ENCODE measurements at regions not wholly inside any gene's neighbourhood (a gene's known extent, or its start where the extent isn't known, plus 50 kb on each side); places are given as distances from the start of the nearest gene placed in this dataset.

DNA sequence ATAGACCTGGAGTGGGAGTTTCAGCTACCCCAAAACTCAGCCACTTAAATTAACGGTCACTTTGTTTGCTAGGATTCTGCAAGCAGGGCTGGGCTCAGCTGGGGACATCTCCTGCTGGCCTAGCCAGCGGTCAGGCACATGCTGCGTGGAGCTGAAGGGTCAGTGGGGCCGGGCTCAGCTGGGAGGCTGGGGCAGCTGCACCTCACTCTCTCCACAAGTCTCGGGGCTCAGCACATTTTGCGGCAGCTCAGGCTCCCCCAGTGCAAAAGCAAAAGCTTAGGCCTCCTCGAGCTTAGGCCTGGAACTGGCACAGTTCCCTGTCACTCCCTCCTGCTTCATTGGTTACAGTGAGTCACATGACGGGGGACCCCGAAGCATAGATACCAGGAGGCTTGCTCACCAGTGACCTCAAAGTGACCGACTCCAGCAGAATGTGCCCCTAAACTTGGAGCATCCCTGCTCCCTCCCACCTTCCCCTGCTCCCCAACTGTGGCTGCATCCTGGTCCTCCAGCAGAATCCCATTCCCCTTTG, 80.6 kb upstream of the CST7 start:
- no peaks in the 10 kb centered on the region for H3K27me3 ChIP-seq (ENCODE audit: insufficient read depth, insufficient read length)
- peaks cover 7% of the 10 kb centered on the region for H3K4me1 ChIP-seq (ENCODE audit: insufficient read depth, insufficient read length)
- H3K36me3 ChIP-seq (ENCODE audit: insufficient read depth, insufficient read length, low read length), result no peaks in the 10 kb centered on the region
- peaks cover 22% of the 10 kb centered on the region; the same call in 1 of the 2 replicates for H3K9me3 ChIP-seq (ENCODE audit: insufficient read depth, low read length)
- no peak overlapping the region for H3K4me3 ChIP-seq (ENCODE audit: insufficient read length, low read depth)
- H3K9ac ChIP-seq (ENCODE audit: insufficient read length, low read depth), result no peak overlapping the region
- TF ChIP-seq YY1 (IDR thresholded peaks at IDR 0.05; ENCODE audit: insufficient read depth, insufficient read length) (no peak), ZNF274 (IDR thresholded peaks at IDR 0.05; ENCODE audit: low read depth, low read length) (no peak), SUZ12 (IDR thresholded peaks at IDR 0.05; ENCODE audit: extremely low read depth, insufficient read depth, insufficient read length) (no peak)
- DNase-seq (ENCODE audit: low read depth, low spot score), result no peak

DNA sequence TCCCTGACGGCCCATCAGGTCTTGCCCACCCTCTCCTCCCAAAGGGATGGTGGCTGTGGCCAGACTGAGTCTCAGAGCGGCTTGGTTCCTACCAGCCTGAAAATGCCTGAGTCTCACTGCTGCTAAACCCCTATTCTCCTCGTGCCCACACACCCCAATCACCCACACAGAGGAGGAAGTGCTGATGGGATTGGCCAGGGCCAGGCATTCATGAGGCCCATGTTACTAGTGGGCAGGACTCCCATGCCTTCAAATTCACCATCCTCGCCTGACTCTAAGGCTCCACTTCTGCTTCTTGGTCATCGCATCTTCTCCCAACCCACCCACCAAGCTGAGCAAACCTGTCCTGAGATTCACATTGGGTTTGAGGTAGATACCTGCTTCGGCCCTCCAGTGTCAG, 80.1 kb upstream of the CST7 start:
- H3K9me3 ChIP-seq (ENCODE audit: insufficient read depth, low read length), result peaks cover 22% of the 10 kb centered on the region; the same call in 1 of the 2 replicates
- H3K36me3 ChIP-seq (ENCODE audit: insufficient read depth, insufficient read length, low read length), result no peaks in the 10 kb centered on the region
- TF ChIP-seq ZNF274 (IDR thresholded peaks at IDR 0.05; ENCODE audit: low read depth, low read length), result no peak
- TF ChIP-seq YY1 (IDR thresholded peaks at IDR 0.05; ENCODE audit: insufficient read depth, insufficient read length), result no peak
- TF ChIP-seq SUZ12 (IDR thresholded peaks at IDR 0.05; ENCODE audit: extremely low read depth, insufficient read depth, insufficient read length), result no peak
- no peaks in the 10 kb centered on the region for H3K27me3 ChIP-seq (ENCODE audit: insufficient read depth, insufficient read length)
- H3K4me1 ChIP-seq (ENCODE audit: insufficient read depth, insufficient read length), result peaks cover 7% of the 10 kb centered on the region
- no peak for DNase-seq (ENCODE audit: low read depth, low spot score)
- no peak overlapping the region for H3K9ac ChIP-seq (ENCODE audit: insufficient read length, low read depth)
- H3K4me3 ChIP-seq (ENCODE audit: insufficient read length, low read depth), result no peak overlapping the region

DNA sequence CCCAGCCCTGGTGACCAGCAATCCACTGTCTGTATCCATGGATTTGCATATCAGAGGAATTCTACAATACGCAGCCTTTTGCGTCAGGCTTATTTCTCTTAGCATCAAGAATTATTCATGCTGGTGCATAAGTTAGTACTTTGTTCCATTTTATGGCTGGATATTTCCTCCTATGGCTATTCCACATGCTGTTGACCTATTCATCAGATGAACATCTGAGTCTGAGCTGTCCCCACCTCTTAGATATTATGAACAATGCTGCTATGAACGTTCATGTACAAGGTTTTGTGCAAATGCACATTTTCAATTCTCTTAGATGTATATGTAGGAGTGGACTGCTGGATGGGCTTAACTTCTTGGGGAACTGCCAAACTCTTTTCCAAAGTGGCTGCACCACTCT, 79.0 kb upstream of the CST7 start:
- TF ChIP-seq YY1 (IDR thresholded peaks at IDR 0.05; ENCODE audit: insufficient read depth, insufficient read length) (no peak), SUZ12 (IDR thresholded peaks at IDR 0.05; ENCODE audit: extremely low read depth, insufficient read depth, insufficient read length) (no peak), ZNF274 (IDR thresholded peaks at IDR 0.05; ENCODE audit: low read depth, low read length) (no peak)
- Histone ChIP-seq H3K9me3 (ENCODE audit: insufficient read depth, low read length) (peaks cover 14% of the 10 kb centered on the region; the same call in 1 of the 2 replicates), H3K9ac (ENCODE audit: insufficient read length, low read depth) (no peak overlapping the region), H3K36me3 (ENCODE audit: insufficient read depth, insufficient read length, low read length) (no peaks in the 10 kb centered on the region), H3K4me3 (ENCODE audit: insufficient read length, low read depth) (no peak overlapping the region), H3K27me3 (ENCODE audit: insufficient read depth, insufficient read length) (no peaks in the 10 kb centered on the region), H3K4me1 (ENCODE audit: insufficient read depth, insufficient read length) (peaks cover 7% of the 10 kb centered on the region)
- no peak for DNase-seq (ENCODE audit: low read depth, low spot score)

DNA sequence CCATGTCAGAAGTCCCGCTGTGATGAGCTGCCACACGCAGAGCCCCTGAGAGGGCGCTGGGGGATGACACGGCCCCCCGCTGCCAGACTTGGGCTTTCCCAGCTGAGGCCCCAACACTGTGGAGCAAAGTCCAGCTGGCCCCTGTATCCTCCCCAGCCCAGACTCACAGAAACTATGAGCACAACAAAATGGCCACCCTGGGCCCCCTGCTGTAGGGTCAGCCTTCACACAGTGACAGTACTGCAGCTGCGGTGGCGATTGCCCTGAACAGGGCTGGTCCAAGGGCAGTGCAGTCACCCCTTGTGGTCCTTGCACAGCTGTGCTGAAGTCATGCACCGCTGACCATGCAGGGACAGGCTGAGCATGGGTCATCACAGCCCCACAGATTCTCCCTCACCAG, 78.2 kb upstream of the CST7 start:
- H3K9me3 ChIP-seq (ENCODE audit: insufficient read depth, low read length), result peaks cover 6% of the 10 kb centered on the region; the same call in 1 of the 2 replicates
- H3K9ac ChIP-seq (ENCODE audit: insufficient read length, low read depth), result no peak overlapping the region
- H3K36me3 ChIP-seq (ENCODE audit: insufficient read depth, insufficient read length, low read length), result no peaks in the 10 kb centered on the region
- H3K4me3 ChIP-seq (ENCODE audit: insufficient read length, low read depth), result no peak overlapping the region
- no peak for DNase-seq (ENCODE audit: low read depth, low spot score)
- no peaks in the 10 kb centered on the region for H3K27me3 ChIP-seq (ENCODE audit: insufficient read depth, insufficient read length)
- TF ChIP-seq SUZ12 (IDR thresholded peaks at IDR 0.05; ENCODE audit: extremely low read depth, insufficient read depth, insufficient read length) (no peak), ZNF274 (IDR thresholded peaks at IDR 0.05; ENCODE audit: low read depth, low read length) (no peak), YY1 (IDR thresholded peaks at IDR 0.05; ENCODE audit: insufficient read depth, insufficient read length) (no peak)
- H3K4me1 ChIP-seq (ENCODE audit: insufficient read depth, insufficient read length), result peaks cover 7% of the 10 kb centered on the region

DNA sequence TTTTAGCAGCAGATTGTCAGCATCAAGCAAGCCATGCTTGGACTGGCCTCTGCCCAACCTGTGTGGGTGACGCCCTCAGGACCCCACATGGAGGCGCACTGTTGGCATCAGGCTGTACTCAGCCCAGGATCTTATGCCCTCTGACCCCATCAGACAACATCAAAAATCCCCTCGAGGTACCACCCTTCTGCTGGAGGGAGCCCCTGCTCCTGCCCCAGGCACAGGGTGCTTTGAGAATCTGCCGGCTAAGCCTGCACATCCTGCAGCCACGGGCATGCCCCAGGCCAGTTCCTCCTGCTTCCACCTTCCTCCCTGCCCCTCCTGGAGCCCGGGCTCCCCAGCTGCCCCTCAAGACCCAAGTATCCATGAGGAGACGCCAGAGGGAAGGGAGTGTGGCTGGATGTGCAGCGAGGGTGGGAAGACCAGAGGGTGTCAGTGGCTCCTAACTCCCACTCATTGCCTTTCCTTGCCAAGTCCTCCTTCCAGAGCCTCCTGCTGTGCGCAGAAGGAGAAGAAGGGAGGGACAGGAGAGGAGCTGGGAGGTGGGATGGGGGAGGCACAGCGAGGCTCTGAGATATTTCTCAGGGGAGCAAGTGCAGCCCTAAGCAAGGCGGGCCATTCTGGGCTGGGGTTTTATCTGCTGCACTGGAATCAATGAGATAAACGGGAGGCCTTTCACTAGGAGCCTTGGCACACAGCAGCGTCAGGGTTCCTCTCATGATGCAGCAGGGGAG, 77.4 kb upstream of the CST7 start:
- TF ChIP-seq YY1 (IDR thresholded peaks at IDR 0.05; ENCODE audit: insufficient read depth, insufficient read length) (no peak), ZNF274 (IDR thresholded peaks at IDR 0.05; ENCODE audit: low read depth, low read length) (no peak), SUZ12 (IDR thresholded peaks at IDR 0.05; ENCODE audit: extremely low read depth, insufficient read depth, insufficient read length) (no peak)
- no peak for DNase-seq (ENCODE audit: low read depth, low spot score)
- H3K4me1 ChIP-seq (ENCODE audit: insufficient read depth, insufficient read length), result peaks cover 7% of the 10 kb centered on the region
- H3K9me3 ChIP-seq (ENCODE audit: insufficient read depth, low read length), result no peaks in the 10 kb centered on the region; the same call in 1 of the 2 replicates
- no peak overlapping the region for H3K9ac ChIP-seq (ENCODE audit: insufficient read length, low read depth)
- no peak overlapping the region for H3K4me3 ChIP-seq (ENCODE audit: insufficient read length, low read depth)
- no peaks in the 10 kb centered on the region for H3K36me3 ChIP-seq (ENCODE audit: insufficient read depth, insufficient read length, low read length)
- H3K27me3 ChIP-seq (ENCODE audit: insufficient read depth, insufficient read length), result no peaks in the 10 kb centered on the region

DNA sequence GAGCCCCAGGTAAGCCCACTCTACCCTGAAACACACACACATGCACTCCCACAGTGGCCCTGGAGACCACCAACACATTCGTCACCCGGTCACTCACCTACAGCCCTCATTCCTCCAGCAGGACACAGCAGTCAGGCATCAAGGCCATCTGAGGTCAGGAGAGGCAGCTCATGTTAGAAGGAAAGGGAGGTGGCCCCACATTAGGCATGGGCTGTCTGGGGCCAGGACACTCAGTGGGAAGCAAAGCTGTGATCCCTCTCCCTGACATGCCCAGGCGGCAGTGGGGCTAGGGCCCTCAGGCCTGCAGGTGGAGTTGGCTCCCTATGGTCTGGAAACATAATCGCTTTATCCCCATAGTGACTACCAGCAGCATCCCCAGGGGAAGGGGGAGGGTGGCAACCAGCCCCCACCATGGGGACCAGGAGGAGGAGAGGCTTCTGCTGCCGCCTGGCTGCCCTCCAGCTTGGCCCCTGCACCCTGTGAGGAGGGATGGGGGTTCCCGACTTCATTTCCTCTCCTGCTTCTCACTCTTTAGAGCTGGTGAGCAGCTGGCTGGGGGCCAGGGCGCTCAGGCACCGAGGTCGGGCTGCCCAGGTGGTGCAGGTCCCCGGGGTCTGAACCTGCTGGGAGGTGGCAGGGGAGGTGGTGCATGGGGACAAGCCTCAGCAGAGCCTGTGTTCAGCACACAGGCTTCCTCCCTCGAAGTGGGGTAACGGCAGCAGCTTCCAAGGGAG, 76.6 kb upstream of the CST7 start:
- H3K4me1 ChIP-seq (ENCODE audit: insufficient read depth, insufficient read length), result peaks cover 7% of the 10 kb centered on the region

More for the DNA sequence above, 76.6 kb upstream of the CST7 start:
- Histone ChIP-seq H3K36me3 (ENCODE audit: insufficient read depth, insufficient read length, low read length) (no peaks in the 10 kb centered on the region), H3K9ac (ENCODE audit: insufficient read length, low read depth) (no peak overlapping the region), H3K27me3 (ENCODE audit: insufficient read depth, insufficient read length) (no peaks in the 10 kb centered on the region), H3K9me3 (ENCODE audit: insufficient read depth, low read length) (no peaks in the 10 kb centered on the region; the same call in 1 of the 2 replicates), H3K4me3 (ENCODE audit: insufficient read length, low read depth) (no peak overlapping the region)
- no peak for TF ChIP-seq YY1 (IDR thresholded peaks at IDR 0.05; ENCODE audit: insufficient read depth, insufficient read length)
- no peak for TF ChIP-seq ZNF274 (IDR thresholded peaks at IDR 0.05; ENCODE audit: low read depth, low read length)
- no peak for TF ChIP-seq SUZ12 (IDR thresholded peaks at IDR 0.05; ENCODE audit: extremely low read depth, insufficient read depth, insufficient read length)
- DNase-seq (ENCODE audit: low read depth, low spot score), result no peak

All from NT2/D1 (cell line).